ENCODE measurements at regions not wholly inside any gene's neighbourhood (a gene's known extent, or its start where the extent isn't known, plus 50 kb on each side); places are given as distances from the start of the nearest gene placed in this dataset.

DNA sequence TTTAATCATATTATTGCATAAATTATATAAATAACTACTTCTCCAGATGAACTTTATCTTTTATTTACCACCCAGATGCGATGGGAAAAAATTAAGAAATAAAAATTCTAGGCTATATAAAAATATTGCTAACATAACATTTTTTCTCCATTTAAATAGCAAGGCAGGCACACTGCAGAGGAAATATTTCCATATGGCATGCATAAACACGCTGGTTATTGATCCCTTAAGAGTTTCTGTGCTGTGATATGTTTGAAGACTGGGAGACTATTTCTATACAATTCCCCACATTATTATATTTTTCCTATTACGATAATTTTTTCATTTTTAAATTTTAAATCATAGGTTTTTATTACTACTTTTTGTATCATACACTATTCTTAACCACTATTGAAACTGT lies 131.5 kb downstream of the C12orf50 start:
- TF ChIP-seq TAF1 (IDR thresholded peaks at IDR 0.05; ENCODE audit: low read depth, low read length) = no peak
- no peak for FAIRE-seq
- no peak for DNase-seq (ENCODE audit: insufficient read length, low spot score)

DNA sequence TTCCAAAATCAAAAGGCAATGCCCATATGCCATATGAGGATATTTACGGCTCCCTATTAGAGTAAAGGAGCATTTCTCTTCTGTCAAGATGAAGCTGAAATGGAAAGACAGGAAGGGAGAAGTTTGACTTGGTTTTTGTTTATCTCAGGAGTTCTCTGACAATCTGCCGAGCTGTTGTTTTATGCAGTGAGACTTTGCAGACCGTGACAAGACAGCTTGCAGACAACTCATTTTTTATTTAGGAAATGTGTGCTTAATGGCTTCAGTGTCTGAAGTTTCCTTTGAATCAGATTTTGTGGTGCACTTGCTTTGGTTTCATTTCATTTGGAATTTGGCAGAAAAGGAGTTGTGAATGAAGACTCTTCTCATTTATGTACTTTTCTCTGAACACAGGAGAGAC lies 145.4 kb downstream of the C12orf50 start:
- no peak for DNase-seq (ENCODE audit: insufficient read length, low spot score)
- FAIRE-seq = no peak
- no peak for TF ChIP-seq POU2F2 (IDR thresholded peaks at IDR 0.05; ENCODE audit: low read depth, low read length)
- TF ChIP-seq PAX5 (IDR thresholded peaks at IDR 0.05; ENCODE audit: insufficient read depth, low read length, severe bottlenecking) = no peak
- no peak for TF ChIP-seq POLR2A (IDR thresholded peaks at IDR 0.05; ENCODE audit: low read depth, low read length)
- no peak for TF ChIP-seq TAF1 (IDR thresholded peaks at IDR 0.05; ENCODE audit: low read depth, low read length)
- TF ChIP-seq POLR2AphosphoS5 (IDR thresholded peaks at IDR 0.05; ENCODE audit: low read depth, low read length) = no peak
- TF ChIP-seq SPI1 (IDR thresholded peaks at IDR 0.05; ENCODE audit: low read depth, low read length) = no peak

DNA sequence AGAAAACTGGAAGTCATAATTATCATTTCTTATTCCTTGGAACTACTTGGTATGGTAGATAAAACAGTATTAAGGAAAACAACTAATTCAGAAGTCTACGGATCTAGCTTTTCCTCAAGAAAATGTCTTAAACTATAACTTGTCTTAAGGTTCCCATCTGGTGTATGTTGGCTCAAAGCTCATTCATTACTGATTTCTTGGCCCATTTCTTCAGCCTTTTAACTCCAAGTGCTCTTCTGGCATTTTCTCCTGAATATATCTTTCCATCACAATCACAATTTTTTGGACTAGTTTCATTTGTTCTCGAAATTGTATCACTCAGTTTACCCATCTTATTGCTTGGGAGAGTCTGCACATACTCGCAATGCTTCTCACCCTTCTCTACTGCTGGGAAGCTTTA lies 150.1 kb downstream of the C12orf50 start:
- DNase-seq (ENCODE audit: insufficient read length, low spot score) = no peak
- no peak for FAIRE-seq
- no peak for TF ChIP-seq POU2F2 (IDR thresholded peaks at IDR 0.05; ENCODE audit: low read depth, low read length)
- TF ChIP-seq SPI1 (IDR thresholded peaks at IDR 0.05; ENCODE audit: low read depth, low read length) = no peak
- TF ChIP-seq PAX5 (IDR thresholded peaks at IDR 0.05; ENCODE audit: insufficient read depth, low read length, severe bottlenecking) = no peak
- TF ChIP-seq POLR2A (IDR thresholded peaks at IDR 0.05; ENCODE audit: low read depth, low read length) = no peak
- no peak for TF ChIP-seq POLR2AphosphoS5 (IDR thresholded peaks at IDR 0.05; ENCODE audit: low read depth, low read length)
- no peak for TF ChIP-seq TAF1 (IDR thresholded peaks at IDR 0.05; ENCODE audit: low read depth, low read length)

DNA sequence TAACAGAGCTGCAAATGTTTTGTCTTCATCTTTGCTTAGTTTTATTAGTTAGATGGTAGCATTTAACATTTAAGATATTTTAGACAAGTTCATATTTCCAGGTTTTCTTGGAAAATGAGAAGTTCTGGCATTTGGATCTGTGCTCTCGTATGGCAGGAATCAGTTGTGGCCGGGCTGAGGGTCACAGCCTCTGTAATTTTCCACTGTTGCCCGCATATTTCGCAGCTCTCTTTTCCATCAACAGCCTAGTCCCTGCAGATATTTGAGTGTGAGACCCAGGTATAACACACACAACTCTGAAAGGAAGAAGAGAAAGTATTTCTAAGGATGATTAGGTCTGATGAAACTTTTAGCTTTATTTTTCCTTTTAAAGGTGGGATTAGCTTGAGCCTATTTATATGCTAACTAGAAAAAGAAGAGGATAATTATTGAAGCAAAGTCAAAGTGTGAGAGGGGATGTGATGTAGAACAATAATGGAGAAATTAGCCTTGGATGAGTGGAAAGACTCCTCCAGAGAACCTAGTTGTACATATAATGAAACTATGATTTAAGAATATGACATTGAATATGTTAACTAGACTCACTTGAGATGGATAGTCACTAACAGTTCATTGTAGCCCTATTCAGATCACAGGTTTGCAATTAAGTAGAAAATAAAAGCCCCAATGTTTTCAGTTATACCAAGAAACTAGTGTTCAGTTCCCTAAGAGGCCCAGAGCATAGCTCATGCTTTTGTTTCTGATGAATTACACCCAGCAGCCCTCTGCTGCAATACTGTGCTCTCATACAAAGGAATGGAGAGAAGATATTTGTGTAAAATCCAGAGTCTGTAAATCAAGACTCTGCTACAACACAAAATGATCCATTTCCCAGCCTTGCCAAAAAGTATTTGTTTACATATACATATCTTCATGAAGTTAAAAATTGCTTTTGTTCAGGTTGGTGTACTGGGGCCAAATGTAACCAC lies 158.4 kb downstream of the C12orf50 start:
- FAIRE-seq = no peak
- no peak for TF ChIP-seq PAX5 (IDR thresholded peaks at IDR 0.05; ENCODE audit: insufficient read depth, low read length, severe bottlenecking)
- TF ChIP-seq POLR2A (IDR thresholded peaks at IDR 0.05; ENCODE audit: low read depth, low read length) = no peak
- TF ChIP-seq POLR2AphosphoS5 (IDR thresholded peaks at IDR 0.05; ENCODE audit: low read depth, low read length) = no peak
- TF ChIP-seq SPI1 (IDR thresholded peaks at IDR 0.05; ENCODE audit: low read depth, low read length) = no peak
- TF ChIP-seq TAF1 (IDR thresholded peaks at IDR 0.05; ENCODE audit: low read depth, low read length) = no peak
- TF ChIP-seq POU2F2 (IDR thresholded peaks at IDR 0.05; ENCODE audit: low read depth, low read length) = no peak
- DNase-seq (ENCODE audit: insufficient read length, low spot score) = no peak

DNA sequence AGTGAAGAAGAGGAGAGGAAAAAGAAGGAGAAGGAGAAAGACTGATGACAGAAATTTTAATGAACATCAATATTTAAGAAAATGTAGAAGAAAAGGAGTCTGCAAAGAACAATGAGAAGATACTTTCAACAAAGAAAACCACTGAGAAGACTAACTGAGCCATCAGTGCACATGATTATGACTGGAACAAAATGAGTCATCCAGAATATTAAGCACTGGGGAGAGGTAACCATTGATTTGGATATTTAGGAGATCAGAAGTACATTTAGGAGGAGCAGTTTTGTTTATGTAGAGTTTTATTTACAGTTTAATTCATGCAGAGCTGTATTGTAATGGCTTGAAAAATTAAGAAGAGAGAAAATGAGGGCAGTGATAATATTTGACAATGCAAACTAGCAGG lies 159.1 kb downstream of the C12orf50 start:
- FAIRE-seq (no peak), DNase-seq (ENCODE audit: insufficient read length, low spot score) (no peak)
- TF ChIP-seq POLR2A (IDR thresholded peaks at IDR 0.05; ENCODE audit: low read depth, low read length) (no peak), TAF1 (IDR thresholded peaks at IDR 0.05; ENCODE audit: low read depth, low read length) (no peak), POU2F2 (IDR thresholded peaks at IDR 0.05; ENCODE audit: low read depth, low read length) (no peak), SPI1 (IDR thresholded peaks at IDR 0.05; ENCODE audit: low read depth, low read length) (no peak), POLR2AphosphoS5 (IDR thresholded peaks at IDR 0.05; ENCODE audit: low read depth, low read length) (no peak), PAX5 (IDR thresholded peaks at IDR 0.05; ENCODE audit: insufficient read depth, low read length, severe bottlenecking) (no peak)

DNA sequence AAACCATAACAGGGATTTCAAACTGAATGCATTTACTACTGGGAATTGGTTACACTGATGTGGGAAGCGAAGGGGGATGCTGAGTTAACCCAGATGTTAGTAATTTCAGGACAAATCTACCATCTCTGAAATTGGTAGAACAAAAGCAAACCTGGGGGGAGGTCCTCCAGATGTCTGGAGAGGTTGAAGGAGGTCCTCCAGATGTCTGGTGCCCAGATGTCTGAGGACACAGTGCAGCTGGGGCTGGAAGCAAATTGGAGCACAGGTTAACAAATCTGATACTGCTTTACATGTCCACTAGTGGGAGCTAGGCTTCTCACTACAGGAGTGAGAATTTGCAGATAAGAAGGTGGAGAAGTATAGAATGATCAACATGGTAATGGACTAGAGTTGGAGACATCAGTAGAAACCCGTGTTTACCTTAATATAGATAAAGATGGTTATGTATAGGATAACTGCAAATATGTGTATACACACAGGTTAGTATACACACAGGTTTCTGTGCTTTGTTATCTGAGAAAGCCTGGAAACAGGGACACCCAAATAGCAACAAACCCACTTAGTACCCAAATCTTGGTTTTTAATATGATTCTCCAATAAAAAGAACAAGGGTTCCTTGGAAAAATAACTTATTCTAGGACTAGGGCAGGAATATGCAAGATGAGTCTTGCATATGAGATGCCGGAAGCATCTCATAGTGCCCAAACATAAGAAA lies 162.5 kb downstream of the C12orf50 start:
- DNase-seq (ENCODE audit: insufficient read length, low spot score) (no peak), FAIRE-seq (peak; percentile 50)
- TF ChIP-seq TAF1 (IDR thresholded peaks at IDR 0.05; ENCODE audit: low read depth, low read length) = no peak
- no peak for TF ChIP-seq SPI1 (IDR thresholded peaks at IDR 0.05; ENCODE audit: low read depth, low read length)
- TF ChIP-seq POLR2A (IDR thresholded peaks at IDR 0.05; ENCODE audit: low read depth, low read length) = no peak
- TF ChIP-seq POLR2AphosphoS5 (IDR thresholded peaks at IDR 0.05; ENCODE audit: low read depth, low read length) = no peak
- TF ChIP-seq POU2F2 (IDR thresholded peaks at IDR 0.05; ENCODE audit: low read depth, low read length) = no peak
- no peak for TF ChIP-seq PAX5 (IDR thresholded peaks at IDR 0.05; ENCODE audit: insufficient read depth, low read length, severe bottlenecking)

DNA sequence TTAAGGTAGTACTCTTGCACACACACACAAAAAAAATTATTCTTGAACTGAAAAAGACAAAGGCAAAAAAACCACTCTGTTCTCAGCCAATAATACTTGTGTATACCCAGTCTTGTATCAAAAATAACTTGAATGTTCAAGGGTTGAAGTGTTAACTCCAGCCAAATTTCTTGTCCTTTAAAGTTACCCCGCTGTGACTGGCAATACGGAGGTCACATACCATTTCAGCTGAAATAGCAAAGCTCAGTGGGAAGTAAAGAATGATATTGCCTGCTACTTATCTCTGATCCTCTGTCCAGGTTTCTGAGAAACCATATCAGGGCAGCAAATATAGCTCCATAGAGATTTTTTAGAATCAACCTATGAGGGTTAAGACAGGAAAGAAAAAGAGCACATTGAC lies 167.4 kb downstream of the C12orf50 start:
- no peak for DNase-seq (ENCODE audit: insufficient read length, low spot score)
- no peak for FAIRE-seq
- no peak for TF ChIP-seq POU2F2 (IDR thresholded peaks at IDR 0.05; ENCODE audit: low read depth, low read length)
- TF ChIP-seq POLR2AphosphoS5 (IDR thresholded peaks at IDR 0.05; ENCODE audit: low read depth, low read length) = no peak
- no peak for TF ChIP-seq TAF1 (IDR thresholded peaks at IDR 0.05; ENCODE audit: low read depth, low read length)

DNA sequence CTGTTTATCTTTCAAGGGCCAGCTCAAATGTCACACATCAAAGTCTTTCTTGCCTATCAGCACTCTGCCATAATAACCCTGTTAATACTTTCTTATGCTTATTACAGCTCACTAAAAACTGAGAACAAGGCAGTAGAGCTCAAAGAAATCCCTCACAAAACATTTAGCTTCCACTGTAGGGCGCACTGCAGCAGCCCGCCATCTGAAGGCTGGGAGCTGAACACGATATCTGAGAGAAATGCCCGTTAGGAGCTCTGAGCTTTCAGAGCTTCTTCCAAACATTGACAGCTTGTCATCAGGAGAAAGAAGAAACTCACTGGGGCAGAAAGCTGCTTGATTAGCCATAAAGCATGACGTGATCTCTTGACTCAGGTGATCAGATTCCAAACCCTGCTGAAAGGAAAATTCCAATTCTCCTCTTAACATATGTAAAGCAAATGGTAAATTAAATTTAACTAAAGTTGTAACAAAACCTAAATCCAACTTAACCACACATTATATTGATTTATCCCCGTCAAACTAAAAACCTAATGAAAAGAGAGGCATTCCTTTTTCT lies 175.7 kb downstream of the C12orf50 start:
- DNase-seq (ENCODE audit: insufficient read length, low spot score) (no peak), FAIRE-seq (no peak)
- TF ChIP-seq POLR2AphosphoS5 (IDR thresholded peaks at IDR 0.05; ENCODE audit: low read depth, low read length) (no peak), POLR2A (IDR thresholded peaks at IDR 0.05; ENCODE audit: low read depth, low read length) (no peak), TAF1 (IDR thresholded peaks at IDR 0.05; ENCODE audit: low read depth, low read length) (no peak), POU2F2 (IDR thresholded peaks at IDR 0.05; ENCODE audit: low read depth, low read length) (no peak), PAX5 (IDR thresholded peaks at IDR 0.05; ENCODE audit: insufficient read depth, low read length, severe bottlenecking) (no peak), SPI1 (IDR thresholded peaks at IDR 0.05; ENCODE audit: low read depth, low read length) (no peak)

DNA sequence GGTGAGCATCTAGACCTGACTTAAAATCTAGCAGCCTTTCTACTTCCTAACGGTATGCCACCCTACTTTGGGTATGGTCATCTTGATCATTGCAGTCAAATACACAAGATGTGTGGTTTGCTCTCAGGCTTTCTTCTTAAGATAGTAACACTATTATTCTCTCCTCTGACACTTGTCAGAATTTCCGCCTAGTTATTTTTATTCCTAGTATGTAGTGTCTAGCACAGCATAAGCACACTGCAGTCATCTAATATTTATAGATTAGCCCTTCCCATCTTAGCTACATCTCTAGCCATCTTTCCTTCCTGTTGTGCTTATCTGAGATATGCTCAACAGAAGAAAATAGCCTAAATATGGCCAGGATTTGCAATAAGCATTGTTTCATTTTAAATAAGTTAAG lies 180.1 kb downstream of the C12orf50 start:
- FAIRE-seq (no peak), DNase-seq (ENCODE audit: insufficient read length, low spot score) (no peak)
- TF ChIP-seq POLR2AphosphoS5 (IDR thresholded peaks at IDR 0.05; ENCODE audit: low read depth, low read length) = no peak
- TF ChIP-seq TAF1 (IDR thresholded peaks at IDR 0.05; ENCODE audit: low read depth, low read length) = no peak
- TF ChIP-seq PAX5 (IDR thresholded peaks at IDR 0.05; ENCODE audit: insufficient read depth, low read length, severe bottlenecking) = no peak
- TF ChIP-seq POU2F2 (IDR thresholded peaks at IDR 0.05; ENCODE audit: low read depth, low read length) = no peak
- no peak for TF ChIP-seq POLR2A (IDR thresholded peaks at IDR 0.05; ENCODE audit: low read depth, low read length)

Measured in GM12891 (cell line).